ENCODE measurements at regions not wholly inside any gene's neighbourhood (a gene's known extent, or its start where the extent isn't known, plus 50 kb on each side); places are given as distances from the start of the nearest gene placed in this dataset.
"Not testable (repeated sequence)": the region's sequence is repeated elsewhere in the genome, so short reads cannot be mapped to it uniquely, and the experiment has no call there.

- DNase-seq = no peak
These were observed 239.1 kb upstream of the ARID2 start for GRCh38 chr12:45490232-45490881.

- DNase-seq = no peak
These were observed 235.2 kb upstream of the ARID2 start for GRCh38 chr12:45494279-45494678.

DNA sequence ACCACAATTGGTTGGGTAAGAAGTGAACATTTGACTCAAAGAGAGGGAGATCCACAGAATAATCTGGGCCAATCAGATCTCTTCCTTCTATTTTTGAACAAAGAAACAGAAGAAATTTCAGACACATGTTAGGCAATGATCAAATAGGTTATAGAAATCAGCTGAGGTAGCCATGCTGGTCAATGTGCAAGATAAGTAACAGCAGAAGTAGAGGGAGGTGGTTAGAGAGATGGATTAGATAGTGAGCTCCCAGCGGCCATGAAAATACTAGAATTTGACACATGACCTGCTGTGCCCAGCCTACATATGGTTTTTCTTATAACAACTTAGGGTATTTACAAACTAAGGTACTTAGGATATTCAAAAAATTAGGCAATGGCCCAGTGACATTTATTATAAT, 230.9 kb upstream of the ARID2 start:
- no peak for DNase-seq

DNA sequence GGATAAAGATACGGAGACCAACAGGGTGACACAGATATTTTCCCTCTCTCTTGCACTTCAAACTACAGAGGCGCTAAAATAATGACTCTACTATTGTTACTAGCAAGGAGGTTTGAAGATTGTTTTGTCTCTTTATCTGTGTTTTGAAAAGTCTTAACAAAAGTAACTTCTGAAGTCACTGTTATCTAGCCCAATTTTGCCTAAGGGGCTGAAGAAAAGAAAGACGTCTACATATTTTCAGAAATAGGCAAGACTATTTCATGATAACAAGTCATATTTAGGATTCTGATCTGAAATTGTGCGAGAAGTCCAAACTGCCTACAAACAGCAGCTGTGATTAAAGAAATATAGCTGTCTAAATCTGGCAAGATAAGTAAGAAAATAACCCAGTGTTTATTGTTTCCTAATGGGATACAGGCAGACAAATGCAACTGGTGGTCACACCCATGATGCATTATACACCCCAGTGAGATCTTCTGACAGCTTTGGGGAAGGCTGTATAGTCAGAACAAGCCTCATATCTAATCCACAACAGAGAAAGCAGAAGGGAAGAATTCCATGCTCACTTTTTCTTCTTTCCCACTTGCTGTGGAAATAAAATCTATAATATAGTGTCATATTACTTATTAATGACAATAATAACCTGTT, 226.9 kb upstream of the ARID2 start:
- no peak for DNase-seq

DNA sequence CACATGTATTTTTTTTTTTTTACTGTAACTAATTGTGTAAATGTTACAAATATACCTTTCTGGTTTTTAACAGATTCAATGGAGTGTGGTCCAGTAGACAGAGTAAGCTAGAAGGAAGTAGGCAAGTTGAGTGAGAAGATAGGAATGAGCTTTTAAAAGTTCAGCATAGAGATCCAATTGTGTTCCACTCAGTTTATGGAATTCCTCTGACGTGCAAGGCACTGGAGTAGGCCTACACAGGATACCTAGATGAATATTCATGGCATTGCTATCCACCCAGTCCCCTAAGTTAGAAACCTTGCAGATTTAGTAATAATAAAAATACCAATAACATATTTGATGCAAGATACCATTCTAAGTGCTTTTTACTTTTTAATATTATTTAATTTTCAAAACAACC, 225.6 kb upstream of the ARID2 start:
- DNase-seq = no peak

DNA sequence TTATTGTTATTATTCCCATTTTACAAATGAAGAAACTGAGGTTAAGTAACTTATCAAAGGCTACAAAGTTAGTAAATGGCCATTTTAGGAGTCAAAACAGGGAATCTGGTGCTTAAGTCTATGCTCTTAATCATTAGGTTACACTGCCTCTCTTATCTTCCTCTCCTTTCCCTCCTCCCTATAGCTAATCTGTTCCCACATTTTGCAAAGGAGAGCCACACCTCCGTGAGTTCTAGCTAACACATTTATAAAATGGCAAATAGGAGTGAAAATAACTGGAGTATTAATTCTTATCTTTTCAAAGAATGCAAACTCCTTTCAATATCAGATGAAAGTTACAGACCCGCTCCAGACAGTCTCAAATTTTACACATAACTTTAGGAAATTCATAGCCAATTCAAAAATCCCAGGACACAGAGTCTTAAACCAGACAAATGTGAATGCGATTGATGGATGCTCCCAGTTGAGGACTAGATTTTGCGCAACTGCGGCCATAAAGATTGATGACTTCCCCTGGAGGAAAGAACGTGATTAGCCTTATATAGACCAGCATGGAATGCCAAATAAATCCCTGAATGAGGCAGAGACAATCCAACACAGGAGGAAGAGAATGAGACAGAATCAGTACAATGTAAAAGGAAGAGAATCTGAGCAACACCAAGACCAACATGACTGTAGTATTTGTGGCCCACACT, 225.0 kb upstream of the ARID2 start:
- DNase-seq = no peak

GRCh38 chr12:45509187-45509586, 220.3 kb upstream of the ARID2 start:
- peak; percentile 90 for DNase-seq

DNA sequence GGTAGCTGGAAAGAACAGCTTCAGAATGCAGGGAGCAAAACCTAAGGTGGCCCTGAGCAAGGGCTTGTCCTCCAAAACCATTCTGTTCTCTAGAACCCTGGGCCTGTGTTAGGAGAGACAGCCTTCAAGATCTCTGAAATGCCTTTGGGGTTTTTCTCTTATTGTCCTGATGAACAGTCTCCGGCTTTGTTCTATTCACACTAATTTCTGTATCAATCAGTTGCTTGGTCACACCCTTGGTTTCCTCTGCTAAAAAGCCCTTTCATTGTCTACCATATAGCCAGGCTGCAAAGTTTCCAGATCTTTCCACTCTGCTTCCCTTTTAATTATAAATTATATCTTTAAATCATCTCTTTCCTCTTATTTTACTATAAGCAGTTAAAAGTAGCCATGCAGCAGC, 219.9 kb upstream of the ARID2 start:
- DNase-seq = no peak

DNA sequence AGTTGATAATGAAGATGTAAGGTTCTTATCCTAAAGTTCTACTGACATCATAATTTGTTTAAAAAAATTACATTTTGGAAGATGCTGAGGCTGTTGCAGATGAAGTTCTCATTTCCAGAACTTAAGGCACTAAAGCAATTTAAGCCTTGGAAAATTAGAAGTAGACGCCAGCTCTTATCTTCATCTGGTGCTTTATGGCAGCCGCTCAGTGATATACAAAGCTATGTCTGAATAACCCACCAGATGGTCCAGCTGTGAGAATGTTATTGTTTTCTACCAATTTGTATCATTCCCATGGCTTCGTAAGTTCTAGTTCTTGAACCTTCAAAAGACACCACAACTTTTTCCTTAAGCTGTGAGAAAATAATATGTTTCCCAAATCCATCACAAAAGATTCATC, 212.1 kb upstream of the ARID2 start:
- no peak for DNase-seq

DNA sequence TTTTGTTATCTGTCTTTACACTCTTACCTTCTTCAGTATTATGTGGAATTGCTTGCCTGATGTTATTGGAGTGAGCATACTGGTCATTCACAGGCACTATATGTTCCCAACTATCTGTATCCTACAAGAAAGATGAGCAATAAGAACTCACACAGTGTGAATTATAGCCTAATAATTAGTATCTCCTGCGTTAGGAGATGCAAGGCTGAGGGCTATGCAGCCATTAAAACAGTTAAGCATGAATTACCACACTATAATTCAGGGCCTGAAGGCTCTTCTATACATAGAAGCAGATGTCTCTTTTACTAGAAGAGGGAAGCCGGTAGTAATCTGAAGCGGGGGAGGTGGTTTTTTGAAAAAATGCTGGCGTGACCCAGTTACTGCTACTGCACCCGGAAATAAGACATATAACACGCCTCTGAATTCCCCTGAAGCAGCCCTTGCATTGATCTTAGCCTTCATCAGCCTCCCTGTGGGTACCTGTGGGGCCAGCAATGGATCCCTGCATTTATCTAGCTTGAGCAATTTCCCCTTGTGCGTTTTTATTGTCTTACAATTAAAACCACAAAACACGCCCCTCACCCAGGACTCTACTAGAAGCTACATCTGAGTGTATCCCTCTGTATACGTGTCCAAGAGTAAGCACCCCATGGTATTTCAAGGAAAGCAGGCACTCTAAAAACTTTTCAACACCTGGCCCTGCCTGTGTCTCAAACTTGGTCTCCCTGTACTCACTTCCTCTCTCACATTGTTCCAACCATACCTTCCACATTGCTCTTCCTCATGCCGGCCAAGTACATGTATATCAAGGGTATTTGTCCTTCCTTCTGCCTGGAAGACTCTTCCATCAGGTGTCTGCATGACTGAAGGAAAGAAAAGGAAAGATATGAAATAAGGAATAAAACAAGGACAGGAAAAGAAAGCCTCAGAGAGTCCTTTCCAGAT, 210.9 kb upstream of the ARID2 start:
- DNase-seq = peak; percentile 11

DNA sequence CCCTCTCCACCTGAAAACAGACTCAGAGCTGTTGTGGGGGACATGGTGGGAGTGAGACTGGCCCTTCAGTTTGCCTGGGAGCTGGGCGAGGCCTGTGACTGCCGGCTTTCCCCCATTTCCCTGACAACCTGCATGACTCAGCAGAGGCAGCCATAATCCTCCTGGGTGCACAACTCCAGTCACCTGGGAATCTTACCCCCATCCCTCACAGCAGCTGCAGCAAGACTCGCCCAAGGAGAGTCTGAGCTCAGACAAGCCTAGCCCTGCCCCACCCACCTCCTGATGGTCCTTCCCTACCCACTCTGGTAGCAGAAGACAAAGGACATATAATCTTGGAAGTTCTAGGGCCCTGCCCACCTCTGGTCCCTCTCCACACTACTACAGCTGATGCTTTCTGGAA, 207.3 kb upstream of the ARID2 start:
- no peak for DNase-seq

DNA sequence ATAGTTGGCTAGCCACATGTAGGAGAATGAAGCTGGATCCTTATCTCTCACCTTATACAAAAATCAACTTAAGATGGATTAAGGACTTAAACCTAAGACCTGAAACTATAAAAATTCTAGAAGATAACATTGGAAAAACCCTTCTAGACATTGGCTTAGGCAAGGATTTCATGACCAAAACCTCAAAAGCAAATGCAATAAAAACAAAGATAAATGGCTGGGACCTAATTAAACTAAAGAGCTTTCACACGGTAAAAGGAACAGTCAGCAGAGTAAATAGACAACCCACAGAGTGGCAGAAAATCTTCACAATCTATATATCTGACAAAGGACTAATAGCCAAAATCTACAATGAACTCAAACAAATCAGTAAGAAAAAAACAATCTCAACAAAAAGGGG, 202.7 kb upstream of the ARID2 start:
- DNase-seq = not testable (repeated sequence)

GRCh38 chr12:45532113-45532512, 197.4 kb upstream of the ARID2 start:
- no peak for DNase-seq

DNA sequence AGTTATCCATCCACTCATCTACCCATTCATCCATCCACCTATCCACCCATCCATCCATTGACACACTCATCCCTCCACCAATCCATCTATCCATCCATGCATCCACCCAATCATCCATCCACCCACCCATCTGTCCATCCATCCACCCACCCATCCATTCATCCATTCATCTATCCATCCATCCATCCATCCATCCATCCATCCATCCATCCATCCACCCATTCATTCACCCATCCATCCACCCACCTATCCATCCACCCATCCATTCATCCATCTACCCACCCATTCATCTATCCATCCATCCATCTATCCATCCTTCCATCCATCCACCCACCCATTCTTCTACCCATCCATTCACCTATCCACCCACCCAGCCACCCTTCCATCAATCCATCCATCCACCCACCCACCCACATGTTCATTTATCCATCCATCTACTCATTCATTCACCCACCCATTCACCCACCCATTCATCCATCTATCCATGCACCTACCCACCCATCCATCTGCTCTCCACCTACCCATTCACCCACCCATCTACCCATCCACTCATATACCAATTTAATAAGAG, 193.8 kb upstream of the ARID2 start:
- no peak for DNase-seq

DNA sequence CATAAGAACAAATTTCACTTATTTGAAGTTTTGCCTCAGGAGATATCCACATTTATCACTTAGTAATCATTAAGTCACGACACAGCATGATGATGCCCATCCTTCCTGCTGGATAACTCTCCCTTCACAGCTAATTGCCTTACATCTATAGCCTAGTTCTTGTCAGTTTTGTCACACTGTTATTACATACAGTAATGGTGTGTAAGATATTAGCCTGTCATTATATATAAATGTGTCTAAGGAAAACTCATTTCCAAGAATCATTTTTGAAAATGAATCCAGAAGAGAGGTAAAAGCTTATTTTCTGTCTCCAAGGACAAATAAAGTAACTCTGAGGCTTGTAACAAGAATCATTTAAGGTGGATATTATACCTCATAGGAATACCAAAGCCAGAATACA, 193.2 kb upstream of the ARID2 start:
- DNase-seq = no peak

DNA sequence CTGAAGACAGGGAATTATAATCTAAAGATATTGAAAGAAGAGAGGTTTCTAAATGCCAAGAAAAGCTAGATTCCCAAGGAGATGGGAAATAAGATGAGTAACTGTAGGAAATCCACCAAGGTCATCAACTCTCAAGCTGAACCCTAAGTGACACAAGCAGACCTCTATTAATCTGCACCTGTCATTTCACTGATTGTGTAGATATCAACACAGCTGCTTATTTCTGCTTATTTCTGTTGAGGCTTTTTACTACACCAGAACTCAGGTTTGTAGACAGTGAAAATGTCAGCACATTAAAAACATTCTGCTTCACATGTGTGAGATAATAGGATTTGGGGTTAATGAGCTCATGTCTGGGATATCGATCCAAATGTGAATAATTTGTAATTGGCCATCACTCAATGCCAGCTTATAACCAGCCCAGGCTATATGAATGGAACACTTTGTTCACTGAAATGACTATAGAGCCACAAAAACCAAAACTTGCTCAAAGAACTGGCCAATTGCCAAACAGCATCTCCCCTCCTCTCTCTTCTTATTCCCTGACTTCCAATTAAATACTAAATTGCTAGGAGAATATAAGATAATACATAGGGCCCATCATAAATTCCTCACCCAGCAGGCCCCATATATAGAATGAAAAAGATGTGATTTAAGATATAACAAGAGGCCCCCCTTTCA, 188.7 kb upstream of the ARID2 start:
- DNase-seq = no peak

- peak; percentile 83 for DNase-seq
These were observed 185.6 kb upstream of the ARID2 start for GRCh38 chr12:45543887-45544286.

DNA sequence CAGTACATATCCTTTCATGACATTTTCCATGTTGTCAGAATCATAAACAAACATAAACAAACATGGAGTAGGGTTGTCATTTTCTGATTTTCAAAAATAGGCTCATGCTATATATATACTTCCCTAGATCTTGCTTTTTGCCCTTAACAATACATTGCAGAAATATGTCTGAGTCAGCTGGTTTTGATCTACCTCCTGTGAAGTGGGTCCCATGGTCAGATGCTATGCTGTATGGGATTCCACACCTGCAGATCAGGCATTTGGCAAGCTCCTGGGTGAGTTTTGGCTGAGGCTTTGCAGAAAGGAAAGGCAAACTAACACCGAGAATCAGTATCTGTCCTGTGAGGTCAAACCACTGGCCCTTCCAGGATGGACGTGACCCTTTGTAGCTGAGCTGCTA, 183.0 kb upstream of the ARID2 start:
- no peak for DNase-seq

- DNase-seq = no peak
These were observed 182.4 kb upstream of the ARID2 start for GRCh38 chr12:45547132-45547531.

- DNase-seq = peak; percentile 27
These were observed 181.7 kb upstream of the ARID2 start for GRCh38 chr12:45547822-45548221.

GRCh38 chr12:45548426-45548825, 181.1 kb upstream of the ARID2 start:
- no peak for DNase-seq

DNA sequence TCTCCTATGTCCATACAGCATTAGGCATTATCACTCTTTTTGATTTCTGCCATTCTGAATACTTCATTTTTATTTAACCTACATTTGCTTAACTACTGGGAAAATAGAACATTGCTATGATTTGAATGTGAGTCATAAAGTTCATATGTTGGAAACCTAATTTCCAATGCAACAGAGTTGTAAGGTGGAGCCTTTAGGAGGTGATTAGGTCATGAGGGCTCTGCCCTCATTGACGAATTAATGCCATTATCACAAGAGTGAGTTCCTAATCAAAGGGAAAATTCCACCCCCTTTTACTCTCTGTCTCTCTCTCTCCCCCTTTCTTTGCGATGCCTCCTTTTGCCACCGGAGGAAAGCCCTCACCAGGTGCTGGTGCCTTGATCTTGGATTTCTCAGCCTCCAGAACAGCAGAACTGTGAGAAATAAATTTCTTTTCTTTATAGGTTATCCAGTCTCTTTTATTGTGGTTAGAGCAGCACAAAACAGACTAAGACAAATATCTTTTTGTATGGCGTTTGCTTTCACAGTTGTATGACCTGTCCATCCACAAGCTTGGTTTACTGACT, 180.1 kb upstream of the ARID2 start:
- DNase-seq = no peak

Measured in inflammatory macrophage treated with lipopolysaccharide for 4 hours (primary cell).